ENCODE measurements at regions not wholly inside any gene's neighbourhood (a gene's known extent, or its start where the extent isn't known, plus 50 kb on each side); places are given as distances from the start of the nearest gene placed in this dataset.

GRCh38 chr6:153898360-153899059, 140.5 kb upstream of the OPRM1 start:
- no peak for DNase-seq (ENCODE audit: low read depth in 4 of 4, low spot score in 3 of 4)

- no peak for DNase-seq (ENCODE audit: low read depth in 4 of 4, low spot score in 3 of 4)
These were observed 156.6 kb upstream of the OPRM1 start for GRCh38 chr6:153882411-153882810.

GRCh38 chr6:153873541-153873940, 165.5 kb upstream of the OPRM1 start:
- DNase-seq (ENCODE audit: low read depth in 4 of 4, low spot score in 3 of 4) = peak in 2 of 4 donors; percentile 1 to 19

GRCh38 chr6:153872946-153873345, 166.1 kb upstream of the OPRM1 start:
- DNase-seq (ENCODE audit: low read depth in 4 of 4, low spot score in 3 of 4) = no peak

GRCh38 chr6:153862927-153863326, 176.1 kb upstream of the OPRM1 start:
- DNase-seq (ENCODE audit: low read depth in 4 of 4, low spot score in 3 of 4) = no peak

GRCh38 chr6:153862139-153862538, 176.9 kb upstream of the OPRM1 start:
- DNase-seq (ENCODE audit: low read depth in 4 of 4, low spot score in 3 of 4) = no peak

GRCh38 chr6:153858529-153858928, 180.5 kb upstream of the OPRM1 start:
- DNase-seq (ENCODE audit: low read depth in 4 of 4, low spot score in 3 of 4) = no peak

GRCh38 chr6:153856929-153857376, 182.1 kb upstream of the OPRM1 start:
- DNase-seq (ENCODE audit: low read depth in 4 of 4, low spot score in 3 of 4) = no peak

GRCh38 chr6:153852481-153852880, 186.6 kb upstream of the OPRM1 start:
- DNase-seq (ENCODE audit: low read depth in 4 of 4, low spot score in 3 of 4) = no peak

GRCh38 chr6:153852034-153852433, 187.0 kb upstream of the OPRM1 start:
- DNase-seq (ENCODE audit: low read depth in 4 of 4, low spot score in 3 of 4) = no peak

- DNase-seq (ENCODE audit: low read depth in 4 of 4, low spot score in 3 of 4) = no peak
These were observed 189.8 kb upstream of the OPRM1 start for GRCh38 chr6:153849072-153849779.

- DNase-seq (ENCODE audit: low read depth in 4 of 4, low spot score in 3 of 4) = no peak
These were observed 195.6 kb upstream of the OPRM1 start for GRCh38 chr6:153843420-153843819.

GRCh38 chr6:153842491-153842890, 196.5 kb upstream of the OPRM1 start:
- no peak for DNase-seq (ENCODE audit: low read depth in 4 of 4, low spot score in 3 of 4)

GRCh38 chr6:153840039-153840850, 198.8 kb upstream of the OPRM1 start:
- DNase-seq (ENCODE audit: low read depth in 4 of 4, low spot score in 3 of 4) = no peak

GRCh38 chr6:153832543-153832942, 206.5 kb upstream of the OPRM1 start:
- no peak for DNase-seq (ENCODE audit: low read depth in 4 of 4, low spot score in 3 of 4)

- no peak for DNase-seq (ENCODE audit: low read depth in 4 of 4, low spot score in 3 of 4)
These were observed 207.5 kb upstream of the OPRM1 start for GRCh38 chr6:153831350-153832078.

GRCh38 chr6:153817173-153817572, 221.9 kb upstream of the OPRM1 start:
- DNase-seq (ENCODE audit: low read depth in 4 of 4, low spot score in 3 of 4) = no peak

- peak in 1 of 4 donors; percentile 12 for DNase-seq (ENCODE audit: low read depth in 4 of 4, low spot score in 3 of 4)
These were observed 222.7 kb upstream of the OPRM1 start for GRCh38 chr6:153816366-153816765.

- no peak for DNase-seq (ENCODE audit: low read depth in 4 of 4, low spot score in 3 of 4)
These were observed 224.9 kb upstream of the OPRM1 start for GRCh38 chr6:153814136-153814535.

GRCh38 chr6:153804755-153805330, 234.2 kb upstream of the OPRM1 start:
- no peak for DNase-seq (ENCODE audit: low read depth in 4 of 4, low spot score in 3 of 4)

Data from right renal pelvis (tissue), 4 donors.